Spinal cord (tissue), 9 donors: ENCODE measurements at regions not wholly inside any gene's neighbourhood (a gene's known extent, or its start where the extent isn't known, plus 50 kb on each side); places are given as distances from the start of the nearest gene placed in this dataset.

Experiments
- DNase-seq, 6 donors: peaks; one replicate each; pipeline versions ENCODE4 v3.0.0 to v3.0.0-alpha.2; 2013 to 2015; ENCODE audit warnings: low spot score in 6 of 6, low read depth in 4 of 6
- H3K27ac ChIP-seq: one replicate; pipeline ENCODE4 v1.5.1; 2013; ENCODE audit warnings: low read depth, low read length, control low read depth
- H3K27me3 ChIP-seq: one replicate; pipeline ENCODE4 v1.6.1; 2013; ENCODE audit warnings: low read length; ENCODE audit not compliant: control insufficient read depth, insufficient read depth
- H3K36me3 ChIP-seq: one replicate; pipeline ENCODE4 v1.6.1; 2013; ENCODE audit warnings: low read length; ENCODE audit not compliant: control insufficient read depth, insufficient read depth
- H3K4me1 ChIP-seq: one replicate; pipeline ENCODE4 v1.6.1; 2013; ENCODE audit warnings: low read length; ENCODE audit not compliant: control insufficient read depth, insufficient read depth
- H3K4me3 ChIP-seq: one replicate; pipeline ENCODE4 v1.5.1; 2013; ENCODE audit warnings: low read depth, low read length, control low read depth
- H3K9me3 ChIP-seq: one replicate; pipeline ENCODE4 v1.6.1; 2013; ENCODE audit warnings: low read length; ENCODE audit not compliant: control insufficient read depth, insufficient read depth
- WGBS: methylation state at CpG from one replicate; pipeline ENCODE4 v1.1.5; 2013; ENCODE audit warnings: missing lambda C conversion rate; ENCODE audit not compliant: insufficient coverage; 5-methylcytosine and 5-hydroxymethylcytosine counted together
- donor health status: healthy.

DNA sequence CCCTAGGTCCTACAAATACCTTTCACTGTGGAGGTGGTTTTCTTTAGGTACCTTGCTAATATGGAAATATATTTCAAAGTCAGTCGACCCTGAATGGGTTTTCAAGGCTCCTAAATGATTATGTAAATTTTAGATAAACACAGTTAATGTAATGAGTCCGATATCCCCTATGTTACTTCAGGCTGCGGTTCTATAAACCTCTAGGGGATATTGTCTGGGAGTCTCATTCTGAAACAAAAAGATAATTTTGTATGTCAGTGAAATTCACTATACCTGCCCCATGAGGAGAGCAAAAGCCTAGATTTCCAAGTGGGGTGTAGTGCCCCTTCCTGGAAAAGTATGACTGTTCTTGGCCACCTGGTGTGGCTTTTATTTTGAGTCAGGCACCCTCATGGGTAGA, 377.3 kb downstream of the ICE1 start:
- Histone ChIP-seq H3K4me3 (no peak overlapping the region), H3K9me3 (no peaks in the 10 kb centered on the region), H3K36me3 (no peaks in the 10 kb centered on the region), H3K27ac (no peak overlapping the region), H3K27me3 (no peaks in the 10 kb centered on the region), H3K4me1 (peaks cover 13% of the 10 kb centered on the region)
- DNase-seq: no peak
- no CpG with 5 or more reads among the region's 3 CpGs for WGBS

DNA sequence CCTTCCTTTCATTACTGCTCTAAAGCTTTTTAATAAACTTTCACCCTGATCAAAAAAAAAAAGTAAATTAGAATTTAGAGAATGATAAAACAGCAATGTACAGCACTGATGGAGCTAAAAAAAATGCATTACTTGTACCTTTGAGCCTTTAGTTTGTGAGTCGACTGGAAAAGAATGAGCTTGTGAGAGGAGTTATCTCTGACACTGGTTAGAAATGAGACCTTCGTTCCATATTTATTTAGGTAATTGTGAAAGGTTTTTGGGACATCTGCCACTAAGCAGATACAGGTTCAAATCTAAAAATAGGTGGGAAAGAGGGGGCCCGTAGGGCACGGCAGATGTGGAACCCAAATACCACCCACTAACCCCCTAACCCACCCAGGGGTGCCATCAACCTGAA, 376.8 kb downstream of the ICE1 start:
- 80% methylated on average over 1 of the region's 4 CpGs for WGBS
- DNase-seq: no peak
- Histone ChIP-seq H3K9me3 (no peaks in the 10 kb centered on the region), H3K27me3 (no peaks in the 10 kb centered on the region), H3K36me3 (no peaks in the 10 kb centered on the region), H3K4me3 (no peak overlapping the region), H3K27ac (no peak overlapping the region), H3K4me1 (peaks cover 14% of the 10 kb centered on the region)

DNA sequence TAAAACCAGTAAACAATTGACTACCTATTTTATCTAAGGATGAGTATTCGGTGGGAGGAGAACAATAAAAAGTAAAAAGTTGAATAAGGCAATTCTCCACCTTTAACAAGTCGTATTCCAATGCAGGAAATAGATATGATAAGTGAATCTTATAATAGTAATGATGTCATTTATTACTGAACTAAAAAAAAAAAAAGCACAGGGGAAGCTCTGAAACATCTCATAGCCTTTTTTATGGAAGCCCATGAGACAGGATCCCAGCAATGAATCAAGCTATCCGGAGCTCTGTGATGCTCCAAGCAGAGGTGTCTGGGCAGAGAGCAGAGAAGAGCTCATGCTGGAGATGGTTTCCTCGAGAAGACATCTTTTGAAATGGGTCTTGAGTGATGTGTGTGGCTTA, 376.0 kb downstream of the ICE1 start:
- no peaks in the 10 kb centered on the region for H3K9me3 ChIP-seq
- no peaks in the 10 kb centered on the region for H3K36me3 ChIP-seq
- no peak overlapping the region for H3K4me3 ChIP-seq
- no peak overlapping the region for H3K27ac ChIP-seq
- H3K4me1 ChIP-seq: peaks cover 14% of the 10 kb centered on the region
- H3K27me3 ChIP-seq: no peaks in the 10 kb centered on the region
- DNase-seq: no peak
- 23% methylated on average over 2 of the region's 4 CpGs for WGBS

DNA sequence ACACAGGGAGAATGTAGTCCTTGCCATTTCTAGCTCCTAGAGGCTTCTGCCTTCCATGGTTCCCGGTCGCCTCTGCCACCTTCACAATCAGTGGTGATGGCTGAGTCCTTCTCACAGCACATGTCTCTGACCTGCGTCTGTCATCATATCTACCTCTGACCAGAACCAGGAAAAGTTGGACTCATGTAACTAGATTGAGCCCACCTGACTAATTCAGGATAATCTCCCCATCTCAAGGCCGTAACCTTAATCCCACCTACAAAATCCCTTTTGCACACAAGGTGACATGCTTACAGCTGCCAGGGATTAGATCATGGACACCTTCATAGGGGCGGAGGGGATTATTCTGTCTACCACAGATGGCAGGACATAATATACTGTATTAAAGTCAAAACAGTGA, 375.6 kb downstream of the ICE1 start:
- WGBS: 98% methylated on average over 3 of the region's 5 CpGs
- peaks cover 14% of the 10 kb centered on the region for H3K4me1 ChIP-seq
- no peaks in the 10 kb centered on the region for H3K9me3 ChIP-seq
- no peak overlapping the region for H3K27ac ChIP-seq
- DNase-seq: no peak
- no peaks in the 10 kb centered on the region for H3K36me3 ChIP-seq
- H3K4me3 ChIP-seq: no peak overlapping the region
- no peaks in the 10 kb centered on the region for H3K27me3 ChIP-seq

DNA sequence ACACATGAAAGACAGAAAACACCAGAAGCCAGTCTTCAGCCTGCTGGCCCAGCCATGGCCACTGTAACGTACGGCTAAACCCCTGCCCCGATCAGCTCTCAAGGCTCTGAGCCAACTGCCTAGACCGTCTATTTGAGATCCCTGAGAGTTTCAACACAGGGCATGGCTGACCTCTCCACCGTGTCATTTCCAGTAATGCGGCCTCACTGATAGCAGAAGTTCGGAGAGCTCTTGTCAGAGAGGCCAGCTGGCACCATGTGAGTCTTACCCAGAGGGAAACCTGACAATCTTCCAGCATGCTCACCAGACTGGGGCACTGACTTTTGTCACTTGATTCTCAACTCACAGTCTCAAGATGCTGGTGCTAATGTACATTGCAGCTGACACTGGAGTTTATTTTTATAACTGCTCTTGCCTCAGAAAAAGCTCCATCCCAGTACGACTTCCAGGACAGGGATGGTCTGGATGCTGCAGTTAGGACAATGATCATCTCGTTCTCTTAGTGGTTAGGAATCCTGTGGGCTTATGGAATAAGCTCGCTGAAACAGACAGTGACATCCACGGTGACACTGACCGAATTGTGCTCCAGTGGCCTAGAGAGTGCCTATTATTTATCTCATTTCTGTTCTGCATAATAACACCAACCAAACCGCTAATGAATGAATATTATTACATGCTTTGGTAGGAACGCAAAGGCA, 372.7 kb downstream of the ICE1 start:
- no peak overlapping the region for H3K4me3 ChIP-seq
- H3K4me1 ChIP-seq: peaks cover 6% of the 10 kb centered on the region
- H3K9me3 ChIP-seq: no peaks in the 10 kb centered on the region
- DNase-seq: peak in 2 of 6 donors; percentile 54 to 69
- H3K27me3 ChIP-seq: no peaks in the 10 kb centered on the region
- H3K27ac ChIP-seq: no peak overlapping the region
- WGBS: 52% methylated on average over 9 of the region's 14 CpGs
- no peaks in the 10 kb centered on the region for H3K36me3 ChIP-seq

DNA sequence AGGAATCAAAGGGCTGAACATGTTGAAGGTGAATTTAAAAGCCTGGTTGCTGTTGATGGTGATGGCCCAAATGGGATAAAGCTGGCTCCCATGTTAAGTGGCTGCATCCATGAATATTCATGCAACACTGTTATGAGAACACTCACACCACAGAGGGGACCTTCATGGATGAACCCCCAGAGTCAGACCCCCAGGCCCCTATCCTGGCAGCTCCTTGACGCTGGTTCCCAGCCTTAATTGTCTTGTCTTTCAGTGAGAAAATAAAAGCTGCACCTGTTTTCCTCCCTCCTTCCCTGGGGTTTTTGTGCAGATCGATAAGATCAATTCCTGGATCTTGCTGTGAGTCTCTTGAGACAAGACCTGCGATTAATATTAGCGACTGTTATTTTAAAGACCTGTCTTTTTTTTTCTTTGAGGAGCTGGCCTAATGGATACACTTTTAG, 371.7 kb downstream of the ICE1 start:
- no peaks in the 10 kb centered on the region for H3K36me3 ChIP-seq
- no peaks in the 10 kb centered on the region for H3K27me3 ChIP-seq
- no peaks in the 10 kb centered on the region for H3K9me3 ChIP-seq
- peaks cover 6% of the 10 kb centered on the region for H3K4me1 ChIP-seq
- DNase-seq: no peak
- no peak overlapping the region for H3K27ac ChIP-seq
- WGBS: 30% methylated on average over 2 of the region's 4 CpGs
- no peak overlapping the region for H3K4me3 ChIP-seq

DNA sequence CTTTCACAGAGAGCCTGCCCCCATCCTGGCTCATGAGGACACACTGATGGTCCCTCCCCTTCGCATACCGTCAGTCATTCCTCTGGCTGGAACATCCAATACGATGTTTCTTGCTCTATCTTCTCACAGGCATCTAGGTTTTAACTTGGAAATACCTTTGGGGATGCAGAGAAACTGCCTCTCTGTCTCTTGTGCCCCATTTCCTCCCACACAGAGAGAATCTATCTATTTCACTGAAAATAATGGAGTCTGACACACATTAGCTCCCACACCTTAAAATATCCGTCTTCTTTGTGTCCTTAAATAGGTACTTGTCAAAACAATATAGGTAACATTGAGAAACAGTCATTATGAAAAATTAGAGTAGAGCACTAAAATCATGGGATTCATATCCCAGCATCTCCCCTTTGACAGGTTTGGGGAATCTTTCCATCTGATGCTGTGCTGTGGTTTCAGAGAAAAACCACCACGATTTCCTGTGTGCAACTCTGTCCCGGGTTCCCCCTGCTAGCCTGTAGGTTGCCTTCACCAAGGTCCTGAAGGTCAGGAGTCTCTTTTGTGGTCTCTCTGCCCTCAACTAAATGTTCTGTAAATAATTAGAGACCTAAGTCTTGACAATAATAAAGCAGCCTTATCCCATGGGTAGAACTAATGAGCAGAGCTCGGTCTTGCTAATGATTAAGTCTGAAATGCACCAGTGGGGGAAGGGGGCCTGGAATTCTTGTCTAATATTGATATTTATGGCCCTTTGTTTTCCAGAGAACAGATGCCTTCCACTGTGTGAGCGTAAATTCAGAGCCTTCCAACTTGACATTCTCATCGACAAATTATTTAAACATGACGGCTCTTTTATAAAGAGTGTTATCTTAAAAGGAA, 371.0 kb downstream of the ICE1 start:
- peak in 2 of 6 donors; percentile 26 to 85 for DNase-seq
- H3K9me3 ChIP-seq: no peaks in the 10 kb centered on the region
- no peak overlapping the region for H3K27ac ChIP-seq
- H3K4me1 ChIP-seq: peaks cover 6% of the 10 kb centered on the region
- 56% methylated on average over 5 of the region's 10 CpGs for WGBS
- H3K36me3 ChIP-seq: no peaks in the 10 kb centered on the region
- no peaks in the 10 kb centered on the region for H3K27me3 ChIP-seq
- no peak overlapping the region for H3K4me3 ChIP-seq

DNA sequence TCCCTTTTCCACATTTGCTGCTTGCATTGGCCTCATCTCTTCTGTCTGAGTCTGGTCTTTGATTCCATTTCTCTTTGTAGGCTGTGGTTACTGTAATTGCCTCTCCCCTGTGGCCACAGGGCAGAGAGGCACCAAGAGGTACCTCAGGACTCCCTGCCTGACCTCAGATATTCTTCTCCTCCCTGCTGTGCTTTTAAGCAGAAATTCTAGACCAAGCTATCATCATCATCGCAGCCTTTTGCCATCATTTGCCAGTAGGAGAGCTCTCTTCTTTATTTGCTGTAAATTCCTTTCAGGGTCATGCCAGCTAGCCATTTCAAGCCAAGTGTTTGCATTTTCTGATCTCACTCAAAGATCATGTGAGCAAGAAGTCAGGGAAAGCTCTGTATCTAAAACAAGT, 369.6 kb downstream of the ICE1 start:
- Histone ChIP-seq H3K4me1 (peaks cover 6% of the 10 kb centered on the region), H3K36me3 (no peaks in the 10 kb centered on the region), H3K27me3 (no peaks in the 10 kb centered on the region), H3K9me3 (no peaks in the 10 kb centered on the region), H3K27ac (no peak overlapping the region), H3K4me3 (no peak overlapping the region)
- WGBS: no CpG with 5 or more reads among the region's 1 CpG
- no peak for DNase-seq

DNA sequence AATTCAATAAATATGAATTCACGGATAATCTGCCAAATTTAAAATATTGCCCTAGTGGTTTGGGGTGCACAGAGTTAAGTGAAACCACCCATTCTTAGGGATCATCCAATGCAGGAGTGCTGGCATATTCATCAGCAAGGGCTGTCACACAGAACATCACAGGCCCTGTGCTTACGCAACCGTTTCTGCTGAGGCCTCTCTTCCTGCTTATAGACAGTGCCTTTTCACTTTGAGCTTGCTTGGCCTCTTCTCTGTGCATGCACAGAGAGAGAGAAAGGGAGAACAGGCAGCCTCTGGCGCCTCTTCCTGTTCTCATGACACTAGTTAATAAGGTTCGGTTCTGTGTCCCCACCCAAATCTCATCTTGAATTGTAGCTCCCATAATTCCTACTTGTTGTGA, 366.3 kb downstream of the ICE1 start:
- 86% methylated on average over 2 of the region's 5 CpGs for WGBS
- DNase-seq: no peak
- Histone ChIP-seq H3K27me3 (no peaks in the 10 kb centered on the region), H3K27ac (no peak overlapping the region), H3K4me1 (no peaks in the 10 kb centered on the region), H3K36me3 (no peaks in the 10 kb centered on the region), H3K4me3 (no peak overlapping the region), H3K9me3 (no peaks in the 10 kb centered on the region)

DNA sequence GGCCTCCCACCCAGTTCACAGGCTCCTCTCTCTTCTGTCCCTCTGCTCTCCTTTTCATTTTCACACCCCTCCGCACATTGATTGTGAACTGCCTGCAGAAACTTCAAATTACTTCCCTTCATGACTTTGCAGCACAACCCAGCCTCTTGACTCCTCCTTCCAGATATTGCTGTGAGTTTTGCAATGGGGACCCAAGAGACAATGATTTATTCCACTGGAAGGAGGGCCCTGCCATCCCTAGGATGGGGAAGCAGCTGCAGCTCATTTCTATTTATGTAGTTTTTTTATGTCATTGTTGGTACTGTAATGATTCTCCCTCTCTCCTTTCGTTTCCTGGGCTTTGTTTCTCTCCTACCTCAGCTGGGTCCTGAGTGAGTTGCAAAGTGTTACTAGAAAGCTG, 364.9 kb downstream of the ICE1 start:
- no peak overlapping the region for H3K4me3 ChIP-seq
- no peak overlapping the region for H3K27ac ChIP-seq
- H3K9me3 ChIP-seq: no peaks in the 10 kb centered on the region
- WGBS: 75% methylated on average over 1 of the region's 2 CpGs
- H3K27me3 ChIP-seq: no peaks in the 10 kb centered on the region
- no peak for DNase-seq
- no peaks in the 10 kb centered on the region for H3K36me3 ChIP-seq
- no peaks in the 10 kb centered on the region for H3K4me1 ChIP-seq
